Activated CD4-positive, CD25-positive, alpha-beta regulatory T cell treated with anti-CD3 and anti-CD28 coated beads, Interleukin-2, amount 50 U/mL, for 24 hours (primary cell): ENCODE measurements at regions not wholly inside any gene's neighbourhood (a gene's known extent, or its start where the extent isn't known, plus 50 kb on each side); places are given as distances from the start of the nearest gene placed in this dataset.
"Not testable (repeated sequence)": the region's sequence is repeated elsewhere in the genome, so short reads cannot be mapped to it uniquely, and the experiment has no call there.

Experiments
- ATAC-seq, 2 donors: fragments of 150-1000 bp; cut with Tn5 transposase; one replicate each; pipeline ENCODE4 v1.10.0; 2021; ENCODE audit warnings: mild to moderate bottlenecking in 1 of 2, moderate library complexity in 1 of 2

DNA sequence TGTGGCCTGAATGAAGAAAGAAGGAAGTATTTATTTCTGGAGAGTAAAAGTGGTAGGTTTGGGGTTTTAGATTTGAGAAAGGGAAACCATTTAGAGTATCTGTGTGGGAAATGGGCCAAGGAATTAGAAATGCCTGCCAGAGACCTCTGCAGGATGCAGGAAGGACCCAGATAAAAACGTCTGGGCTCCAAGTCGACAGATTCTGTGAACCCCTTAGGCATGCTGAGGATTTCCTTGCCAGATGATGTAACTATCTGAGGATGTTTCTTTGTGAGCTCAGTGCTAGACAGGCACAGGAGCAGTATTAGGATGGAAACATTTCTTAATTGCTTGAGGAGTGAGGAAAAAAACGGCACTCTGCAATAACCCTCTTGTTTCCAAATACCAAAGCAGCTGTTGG, 251.8 kb upstream of the DMRT1 start:
- ATAC-seq = no peak

DNA sequence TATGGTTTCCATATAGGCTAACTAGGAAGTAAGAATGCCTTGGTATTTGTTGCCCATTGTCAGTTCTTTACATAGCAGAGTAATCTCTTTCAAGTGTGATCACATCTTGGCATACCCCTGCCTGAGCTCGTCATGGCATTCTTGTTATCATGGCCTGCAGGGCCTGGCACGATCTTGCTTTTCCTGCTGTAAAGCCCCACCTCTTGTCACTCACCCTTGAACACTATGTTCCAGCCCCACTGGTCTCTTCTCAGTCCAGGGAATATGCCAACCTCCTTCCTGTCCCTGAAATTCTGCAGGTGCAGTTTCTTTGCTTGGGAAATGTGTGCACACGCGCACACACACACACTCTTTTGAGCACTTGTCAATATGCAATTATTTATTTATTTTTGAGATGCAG, 250.2 kb upstream of the DMRT1 start:
- no peak for ATAC-seq

DNA sequence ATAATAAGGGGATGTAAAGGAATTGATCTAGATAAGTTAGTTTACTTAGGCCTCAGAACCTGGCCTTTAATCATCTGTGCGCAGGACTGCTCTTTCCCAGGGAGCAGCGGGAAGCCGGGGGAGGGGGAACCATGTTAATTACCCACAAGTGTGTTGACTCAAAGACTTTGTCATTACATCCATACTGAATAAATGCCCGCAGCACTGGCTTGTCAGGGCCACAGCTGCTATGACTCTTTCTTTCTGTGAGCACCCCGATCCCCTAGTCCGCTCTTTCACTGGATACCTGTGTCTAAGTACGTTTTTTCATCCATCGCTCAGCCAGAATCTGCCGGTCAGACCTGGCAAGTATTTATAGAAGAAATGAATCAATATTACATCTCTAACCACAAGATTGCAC, 249.3 kb upstream of the DMRT1 start:
- no peak for ATAC-seq

DNA sequence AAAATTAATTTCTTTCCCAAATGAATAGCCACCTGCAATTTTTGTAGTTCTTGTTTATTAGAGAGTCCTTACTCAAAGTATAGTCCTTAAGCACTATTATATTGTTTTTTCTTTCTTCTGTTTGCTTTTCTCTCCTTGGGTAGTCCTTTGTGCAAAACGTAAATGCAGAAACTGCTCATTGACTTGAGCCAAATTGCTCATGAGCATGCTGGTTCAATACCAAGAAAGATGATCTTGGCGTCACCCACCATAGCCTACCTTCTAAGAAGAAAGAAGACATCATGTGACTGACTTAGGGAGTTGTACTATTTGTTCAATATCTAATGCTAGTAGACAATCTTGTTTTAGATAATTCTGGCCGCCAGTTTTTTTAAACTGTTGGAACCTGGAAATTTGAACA, 248.8 kb upstream of the DMRT1 start:
- no peak for ATAC-seq

DNA sequence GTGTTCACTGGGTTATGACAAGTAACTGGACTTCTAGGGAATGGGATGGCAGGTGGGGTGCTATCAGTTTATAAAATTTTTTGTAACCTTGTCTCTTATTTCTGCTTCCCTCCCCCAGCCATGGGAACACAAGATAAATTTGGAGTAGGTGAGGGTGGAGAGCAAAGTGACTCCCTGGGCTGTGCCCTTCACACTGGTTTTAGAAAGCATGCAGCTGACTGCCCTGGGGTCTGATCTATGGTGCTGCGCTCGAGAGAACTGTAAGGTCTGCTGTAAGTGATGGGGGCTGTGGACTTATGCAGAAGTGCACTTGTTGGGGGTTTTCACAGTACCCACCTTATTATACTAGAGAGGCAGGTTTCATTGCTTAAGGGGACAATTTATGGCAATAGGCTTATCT, 247.7 kb upstream of the DMRT1 start:
- ATAC-seq = no peak

DNA sequence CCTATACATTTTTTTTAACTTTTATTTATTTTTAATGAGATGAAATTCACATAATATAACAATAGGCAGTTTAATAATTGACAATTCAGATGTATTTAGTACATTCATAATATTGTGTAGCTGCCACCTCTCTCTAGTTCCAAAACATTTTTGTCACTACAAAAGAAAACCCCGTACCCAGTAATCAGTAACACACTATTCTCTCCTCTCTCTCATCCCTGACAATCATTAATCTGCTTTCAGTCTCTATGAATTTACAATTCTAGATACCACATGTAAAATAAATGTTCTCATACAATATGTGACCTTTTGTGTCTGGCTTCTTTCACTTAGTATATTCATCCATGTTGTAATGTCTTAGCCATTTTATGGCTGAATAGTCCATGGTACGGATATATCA, 244.8 kb upstream of the DMRT1 start:
- ATAC-seq = no peak

DNA sequence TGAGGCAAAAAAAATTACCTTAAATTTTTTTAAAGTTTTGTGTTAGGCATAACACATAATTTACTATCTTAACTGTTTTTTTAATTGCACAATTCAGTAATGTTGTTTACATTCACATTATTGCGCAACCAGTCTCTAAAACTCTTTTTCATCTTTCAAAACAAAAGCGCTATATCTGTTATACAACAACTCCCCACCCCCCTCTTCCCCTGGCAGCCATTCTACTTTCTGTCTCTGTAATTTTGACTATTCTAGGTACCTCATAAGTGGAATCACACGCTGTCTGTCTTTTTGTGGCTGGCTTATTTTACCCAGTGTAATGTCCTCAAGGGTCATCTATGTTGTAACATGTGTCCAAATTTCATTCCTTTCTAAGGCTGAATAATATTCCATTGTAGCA, 241.5 kb upstream of the DMRT1 start:
- ATAC-seq = no peak

DNA sequence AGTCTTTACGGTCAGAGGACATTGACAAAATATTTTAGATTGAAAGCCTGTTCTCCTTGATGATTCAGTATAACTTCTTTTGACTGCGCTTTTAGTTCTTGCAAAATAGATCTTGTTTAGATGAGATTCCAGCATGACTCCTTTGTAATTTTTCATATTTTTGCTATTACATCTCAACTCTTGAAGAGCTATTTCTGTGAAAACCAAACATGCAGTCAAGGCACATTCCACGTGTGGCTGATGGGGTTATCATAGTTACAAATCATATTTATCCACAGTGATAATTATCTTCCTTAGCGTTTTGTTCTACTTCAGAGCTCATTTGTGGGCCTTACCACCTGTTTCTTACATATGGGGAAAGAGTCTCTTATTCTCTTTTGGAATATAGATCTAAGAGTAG, 238.8 kb upstream of the DMRT1 start:
- ATAC-seq = no peak

DNA sequence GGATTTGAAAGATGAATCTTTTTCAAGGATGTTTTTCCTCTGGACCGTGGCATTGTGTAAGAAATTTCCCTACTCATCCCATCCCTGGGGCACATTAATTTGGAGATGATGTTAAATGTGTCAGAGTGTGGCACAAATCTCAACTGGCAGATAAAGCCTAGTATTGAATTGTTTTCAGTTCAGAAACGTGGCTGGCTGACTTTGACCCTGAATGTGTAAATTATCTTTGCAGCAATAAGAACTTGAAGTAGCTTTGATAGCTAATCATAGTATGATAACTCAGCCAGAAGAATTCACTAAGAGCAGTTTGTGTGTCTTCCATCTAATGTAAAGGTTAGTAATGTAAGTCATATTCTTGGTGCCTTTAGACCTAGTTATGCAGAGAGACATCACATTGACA, 238.4 kb upstream of the DMRT1 start:
- ATAC-seq = no peak

DNA sequence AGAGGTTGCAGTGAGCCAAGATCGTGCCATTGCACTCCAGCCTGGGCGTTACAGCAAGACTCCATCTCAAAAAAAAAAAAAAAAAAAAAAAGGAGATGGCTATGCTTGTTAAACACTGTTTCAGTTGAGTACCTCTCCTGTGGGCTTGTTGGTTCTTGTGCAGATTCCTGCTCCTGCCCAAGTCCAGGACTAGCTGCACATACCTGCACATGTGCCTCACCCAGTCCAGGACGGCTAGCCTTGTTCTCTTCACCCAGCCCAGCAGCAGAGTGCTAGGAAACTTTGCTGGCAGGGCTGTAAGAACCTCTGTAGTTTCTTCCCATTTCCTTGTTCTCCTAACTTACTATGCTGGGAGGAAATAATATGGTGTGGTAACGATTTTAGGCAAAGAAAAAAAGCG, 234.1 kb upstream of the DMRT1 start:
- no peak for ATAC-seq

DNA sequence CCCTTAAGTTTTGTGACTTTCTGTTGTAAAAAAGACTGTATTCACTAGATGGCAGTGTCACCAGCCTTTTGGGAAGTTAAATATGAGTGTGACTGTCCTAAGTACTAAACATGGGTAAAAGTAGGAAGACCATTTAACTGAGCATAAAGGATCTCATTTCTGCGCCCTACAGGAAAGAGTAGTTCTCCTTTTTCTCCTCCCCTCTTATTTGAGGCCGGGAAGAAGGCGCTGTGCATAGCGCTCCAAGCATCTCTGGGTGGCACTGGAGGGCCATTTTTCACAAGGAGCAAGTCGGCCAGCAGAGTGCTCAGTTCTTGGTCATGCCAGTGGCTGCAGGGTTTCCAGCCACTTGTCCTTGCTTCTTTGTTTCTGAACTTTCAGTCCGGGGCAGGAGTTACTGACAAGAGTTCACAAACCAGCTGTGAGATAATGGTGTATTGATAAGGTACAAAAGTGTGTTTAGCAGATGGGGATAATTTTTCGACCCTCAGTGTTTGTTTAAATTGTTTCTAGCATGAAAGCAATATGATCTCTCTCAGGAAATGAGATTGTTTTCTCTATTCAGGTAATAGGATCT, 227.6 kb upstream of the DMRT1 start:
- no peak for ATAC-seq

DNA sequence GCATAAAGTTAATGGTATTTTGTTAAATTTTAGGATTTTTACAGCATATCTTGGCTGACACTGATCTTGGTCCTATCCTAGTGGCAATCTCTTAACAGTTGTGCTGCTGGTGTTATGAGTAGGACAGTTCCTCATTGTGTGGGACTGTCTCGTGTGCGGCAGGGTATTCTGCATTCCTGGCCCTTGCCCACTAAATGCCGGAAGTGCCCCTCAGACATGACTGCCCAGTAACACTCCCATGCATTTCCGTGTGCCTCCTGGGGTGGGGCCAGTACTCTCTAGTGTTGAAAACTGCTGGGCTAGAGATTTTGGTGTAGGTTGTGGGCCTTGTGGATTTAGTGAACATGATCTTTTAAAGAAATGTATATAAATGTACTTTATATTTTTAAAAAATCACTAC, 227.1 kb upstream of the DMRT1 start:
- ATAC-seq = no peak

DNA sequence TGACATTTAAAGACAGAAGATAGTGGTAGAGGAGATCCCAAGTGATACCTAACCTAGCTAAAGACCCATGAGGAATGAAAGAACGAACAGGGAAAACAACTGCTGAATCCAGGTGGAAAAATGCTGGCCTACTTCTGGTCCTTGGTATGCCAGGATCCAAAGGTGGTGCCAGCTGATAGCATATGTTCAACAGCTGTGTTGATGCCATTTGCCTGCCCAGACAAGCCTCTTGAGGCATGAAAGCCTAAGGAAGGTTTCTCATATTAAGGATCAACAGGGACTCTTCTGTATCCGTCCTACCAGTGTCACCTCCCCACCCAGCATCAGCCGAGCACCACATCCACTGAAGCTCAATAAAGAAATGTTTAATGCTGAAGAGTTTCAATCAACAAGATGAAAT, 225.7 kb upstream of the DMRT1 start:
- no peak for ATAC-seq

DNA sequence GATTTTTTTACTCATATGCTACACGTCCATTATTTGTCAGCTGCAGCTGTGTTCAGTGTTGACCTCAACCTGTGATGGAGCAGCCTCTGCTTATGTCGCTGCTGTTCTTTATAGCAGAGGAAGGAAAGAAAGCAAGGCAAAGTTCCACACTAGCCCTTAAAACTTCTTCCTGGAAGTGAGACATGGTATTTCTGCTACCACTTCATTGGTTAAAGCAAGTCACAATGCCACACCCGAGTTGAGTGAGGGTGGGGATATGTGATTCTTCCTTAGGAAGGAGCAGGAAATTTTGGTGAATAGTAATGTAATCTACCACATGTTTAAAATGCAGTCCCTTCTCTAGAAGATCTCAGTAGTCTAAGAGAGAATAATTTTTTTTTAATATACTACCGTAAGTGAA, 224.8 kb upstream of the DMRT1 start:
- ATAC-seq = no peak

DNA sequence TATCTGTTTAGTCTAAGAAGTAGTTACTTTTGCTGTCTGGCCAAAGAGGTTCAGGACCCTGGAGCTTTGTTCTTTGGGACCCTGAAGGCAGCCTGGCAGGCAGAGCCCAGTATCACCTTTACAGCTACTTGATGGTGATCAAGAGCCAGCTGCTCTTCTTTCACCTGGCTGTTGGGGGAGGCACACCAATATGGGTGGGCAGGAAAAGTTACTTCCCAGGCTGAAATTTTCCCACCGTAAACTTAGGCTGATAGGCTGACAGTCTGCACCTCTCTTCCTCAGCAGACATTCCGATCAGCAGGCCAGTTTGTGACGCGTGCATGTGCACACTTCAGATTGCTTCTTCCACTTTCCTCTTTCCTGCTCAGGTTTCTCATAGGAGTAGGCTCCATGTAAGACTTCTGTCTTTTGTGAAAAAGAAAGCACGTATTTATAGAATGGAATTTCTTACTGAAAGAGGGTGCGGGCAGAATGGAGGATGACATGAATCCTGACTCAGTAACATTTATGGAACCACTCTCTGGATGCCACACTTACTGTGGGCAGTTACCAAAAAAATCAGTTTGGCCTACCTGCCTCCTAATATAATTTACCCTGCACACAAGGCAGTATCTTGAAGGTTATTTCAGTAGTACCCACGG, 223.9 kb upstream of the DMRT1 start:
- ATAC-seq = no peak

DNA sequence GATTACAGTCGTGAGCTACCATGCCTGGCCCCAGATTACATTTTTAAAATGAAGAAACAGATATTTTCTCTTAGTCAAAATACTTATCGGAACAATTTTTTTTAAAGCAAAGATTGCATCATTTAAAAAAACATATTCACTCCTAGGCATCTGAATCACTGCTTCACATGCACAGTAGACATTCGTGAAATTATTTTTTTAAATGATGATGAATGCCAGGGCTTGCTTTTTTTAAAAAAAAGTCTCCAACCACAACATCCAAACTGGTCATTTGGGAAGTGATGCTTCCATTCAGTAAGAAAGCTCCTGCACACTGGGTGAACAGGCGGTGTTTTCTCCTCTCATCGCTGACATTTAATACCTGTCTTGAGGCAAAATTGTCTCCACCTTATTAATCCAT, 223.0 kb upstream of the DMRT1 start:
- no peak for ATAC-seq

DNA sequence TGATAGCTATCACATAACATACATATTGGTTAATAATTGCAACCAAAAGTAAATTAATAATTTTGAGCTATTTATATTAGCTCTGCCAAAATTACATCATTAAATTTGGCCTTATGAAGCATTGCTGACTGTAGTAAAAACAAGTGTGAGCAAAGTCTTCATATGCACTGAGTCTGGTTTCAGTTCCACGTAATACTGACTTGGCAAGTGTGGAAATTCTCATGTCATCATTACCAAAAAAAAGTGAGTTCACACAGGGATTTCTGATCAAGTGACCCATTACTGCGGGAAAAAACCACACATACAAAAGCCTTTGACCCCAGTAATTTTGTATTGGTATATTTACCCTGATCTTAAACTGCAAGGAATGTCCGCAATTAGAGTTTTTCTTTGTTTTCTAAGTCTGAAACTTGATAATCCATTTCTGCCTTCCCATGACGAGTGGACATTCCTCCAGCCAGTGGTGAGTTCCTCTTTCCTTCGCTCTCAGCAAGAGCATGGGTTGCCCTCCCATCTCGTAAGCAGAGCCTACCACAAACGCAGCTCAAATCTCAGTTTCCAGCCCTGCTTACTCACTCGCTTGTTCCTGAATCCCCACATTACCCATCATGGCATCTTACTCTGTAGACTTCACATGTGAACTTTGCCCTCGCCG, 220.2 kb upstream of the DMRT1 start:
- no peak for ATAC-seq

DNA sequence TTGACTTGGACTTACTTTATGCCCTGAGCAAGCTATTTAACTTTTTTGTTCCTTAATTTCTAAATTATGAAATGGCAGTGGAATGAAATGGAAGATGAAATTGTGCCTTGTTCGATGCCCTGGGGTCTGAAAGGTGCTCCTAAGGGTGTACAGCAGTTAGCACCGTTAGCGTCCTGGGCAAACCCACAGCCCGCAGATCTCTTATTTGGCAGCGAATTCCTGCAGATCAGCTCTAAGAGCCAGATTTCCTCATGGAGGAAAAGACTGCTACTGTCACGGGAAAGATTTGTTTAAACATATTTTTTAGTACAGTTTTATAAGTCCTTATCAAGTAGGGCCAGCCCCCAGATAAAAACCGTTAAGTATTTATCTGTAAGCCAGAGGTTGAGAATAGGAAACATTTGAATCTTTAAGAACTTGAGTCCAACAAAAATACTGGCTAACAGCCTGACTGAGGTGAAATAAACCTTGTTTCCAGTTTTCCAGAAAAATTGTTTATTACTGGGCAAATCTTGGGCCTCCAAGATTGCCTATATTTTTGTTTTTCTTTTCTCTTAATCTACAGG, 216.5 kb upstream of the DMRT1 start:
- no peak for ATAC-seq

DNA sequence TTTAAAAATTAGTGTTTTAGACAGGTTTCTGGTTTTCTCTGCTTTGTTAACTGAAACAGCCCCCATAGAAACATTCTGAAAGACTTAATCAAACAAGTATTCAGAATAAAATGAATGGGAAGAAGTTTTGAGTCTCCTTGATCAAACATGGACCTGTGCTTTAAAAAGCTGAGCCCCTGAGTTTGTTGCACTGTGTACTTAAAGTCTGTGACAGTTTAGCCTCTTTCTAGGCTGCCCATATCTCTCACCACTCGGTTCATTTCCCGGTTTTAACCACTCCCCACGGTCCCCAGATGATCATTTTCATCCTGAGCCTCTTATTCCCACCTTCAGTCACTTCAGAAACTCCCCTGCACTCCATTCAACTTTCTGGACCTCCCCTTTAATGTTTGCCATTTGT, 215.9 kb upstream of the DMRT1 start:
- ATAC-seq = no peak

DNA sequence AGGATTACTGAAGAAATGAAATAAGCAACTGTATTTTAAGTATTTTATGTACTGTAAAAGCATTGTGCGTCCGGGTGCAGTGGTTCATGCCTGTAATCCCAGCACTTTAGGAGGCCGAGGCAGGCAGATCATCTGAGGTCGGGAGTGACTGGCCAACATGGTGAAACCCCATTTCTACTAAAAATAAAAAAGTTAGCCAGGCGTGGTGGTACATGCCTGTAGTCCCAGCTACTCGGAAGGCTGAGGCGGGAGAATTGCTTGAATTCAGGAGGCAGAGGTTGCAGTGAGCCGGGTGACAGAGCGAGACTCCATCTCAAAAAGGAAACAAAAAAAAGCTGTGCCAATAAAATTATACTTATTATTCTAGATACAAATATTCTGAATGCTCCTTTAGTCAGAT, 215.4 kb upstream of the DMRT1 start:
- not testable (repeated sequence) for ATAC-seq

DNA sequence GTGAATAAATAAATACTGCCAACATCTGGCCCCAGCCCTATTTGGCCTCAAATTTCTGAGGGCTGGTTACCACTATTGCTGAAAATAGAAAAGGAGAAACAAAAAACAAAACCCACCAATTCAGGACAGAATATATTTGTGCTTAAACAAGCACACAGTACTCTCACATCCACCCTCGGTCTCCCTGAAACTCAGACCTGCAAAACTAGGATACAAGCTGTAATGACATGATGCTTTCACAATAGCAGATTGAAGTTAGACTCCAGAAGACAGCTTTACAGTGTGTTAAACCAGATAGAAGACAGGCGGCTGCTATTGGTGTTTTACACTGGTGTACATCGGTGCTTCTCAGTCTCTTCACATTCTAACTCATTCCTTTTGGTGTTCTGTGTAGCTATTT, 214.9 kb upstream of the DMRT1 start:
- no peak for ATAC-seq

DNA sequence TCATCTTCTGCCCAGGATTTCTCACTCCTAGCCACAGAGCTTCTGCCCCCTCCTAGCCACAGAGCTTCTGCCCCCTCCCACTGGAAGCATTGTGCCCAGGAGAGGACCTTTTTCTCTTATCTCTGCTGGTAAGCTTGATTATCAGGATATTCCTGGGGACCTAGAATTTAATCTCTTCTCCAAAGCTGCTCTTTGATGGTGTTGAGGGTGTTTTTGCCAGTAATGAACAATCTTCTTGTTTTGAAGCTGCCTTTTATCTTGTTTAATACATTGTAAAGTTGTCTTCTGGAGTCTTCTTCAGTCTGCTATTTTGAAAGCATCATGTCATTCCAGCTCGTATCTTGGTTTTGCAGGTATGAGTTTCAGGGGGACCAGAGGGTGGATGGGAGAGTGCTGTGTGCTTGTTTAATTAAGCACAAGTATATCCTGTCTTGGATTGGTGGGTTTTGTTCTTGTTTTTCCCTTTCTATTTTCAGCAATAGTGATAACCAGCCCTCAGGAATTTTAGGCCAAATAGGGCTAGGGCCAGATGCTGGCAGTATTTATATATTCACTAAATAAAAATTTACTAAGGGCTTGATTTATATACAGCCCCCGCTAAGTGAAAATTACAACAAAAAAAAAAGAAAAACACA, 214.0 kb upstream of the DMRT1 start:
- ATAC-seq = no peak

DNA sequence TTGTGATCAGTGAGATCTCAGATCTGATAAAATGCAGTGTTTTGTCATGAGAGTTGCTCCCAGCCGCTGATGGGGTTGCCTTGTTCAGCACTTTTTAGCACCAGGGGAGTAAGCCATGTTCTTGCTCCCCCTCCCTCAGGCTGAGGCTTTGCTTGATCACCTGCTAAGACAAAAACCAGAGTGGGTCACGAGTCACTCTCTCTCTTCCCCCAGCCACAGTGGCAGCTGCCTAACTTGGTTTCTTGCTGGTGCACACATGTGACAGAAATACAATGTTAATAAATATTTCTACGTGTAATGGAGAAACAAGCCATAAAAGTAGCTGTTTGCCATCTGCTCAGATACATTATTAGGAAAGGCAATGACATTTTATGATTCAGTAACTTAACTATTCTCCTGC, 212.4 kb upstream of the DMRT1 start:
- no peak for ATAC-seq

DNA sequence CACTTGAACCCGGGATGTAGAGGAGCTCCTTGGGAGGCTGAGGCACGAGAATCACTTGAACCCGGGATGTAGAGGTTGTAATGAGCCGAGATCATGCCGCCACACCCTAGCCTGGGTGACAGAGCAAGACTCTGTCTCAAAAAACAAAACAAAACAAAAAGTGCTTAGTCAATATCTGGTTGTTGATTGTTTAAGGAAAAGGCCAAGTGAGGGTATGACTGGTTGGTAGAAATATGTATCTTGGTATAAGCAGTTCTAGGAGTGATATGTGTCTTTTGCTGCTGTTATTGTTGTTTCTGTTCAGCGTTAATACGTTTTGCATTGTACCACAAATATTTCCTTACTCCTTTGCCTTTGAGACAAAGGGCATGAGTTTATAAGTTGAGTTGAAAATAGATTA, 210.7 kb upstream of the DMRT1 start:
- ATAC-seq = peak in 1 of 2 donors; percentile 20
